H9 (cell line): ENCODE measurements at regions not wholly inside any gene's neighbourhood (a gene's known extent, or its start where the extent isn't known, plus 50 kb on each side); places are given as distances from the start of the nearest gene placed in this dataset.

ENCODE experiments used
- DNase-seq: peaks from one replicate; pipeline ENCODE4 v3.0.0-alpha.2; 2017
- H2AFZ ChIP-seq: one replicate; pipeline ENCODE4 v1.6.1; 2013; ENCODE audit warnings: mild to moderate bottlenecking, low read length, control low read depth, moderate library complexity
- H2AK5ac ChIP-seq: 2 replicates; pipeline ENCODE4 v1.6.1; 2013; ENCODE audit warnings: low read length, control low read depth, mixed read lengths; ENCODE audit not compliant: insufficient read length
- H2BK120ac ChIP-seq: one replicate; pipeline ENCODE4 v1.6.1; 2013; ENCODE audit warnings: low read depth, mild to moderate bottlenecking, low read length, control low read depth, inconsistent platforms; ENCODE audit not compliant: poor library complexity, severe bottlenecking
- H2BK12ac ChIP-seq: 2 replicates; pipeline ENCODE4 v1.6.1; 2013; ENCODE audit warnings: low read length, control low read depth, mixed read lengths, low read depth; ENCODE audit not compliant: insufficient read length
- H2BK15ac ChIP-seq: 2 replicates; pipeline ENCODE4 v1.6.1; 2013; ENCODE audit warnings: low read depth, low read length, control low read depth
- H2BK20ac ChIP-seq: one replicate; pipeline ENCODE4 v1.6.1; 2013; ENCODE audit warnings: low read depth, mild to moderate bottlenecking, low read length, control low read depth, inconsistent platforms; ENCODE audit not compliant: poor library complexity, severe bottlenecking
- H2BK5ac ChIP-seq: 2 replicates; pipeline ENCODE4 v1.6.1; 2013; ENCODE audit warnings: low read length, control low read depth, mixed read lengths; ENCODE audit not compliant: insufficient read length
- H3K14ac ChIP-seq: 2 replicates; pipeline ENCODE4 v1.6.1; 2013; ENCODE audit warnings: low read length, control low read depth; ENCODE audit not compliant: insufficient read depth
- H3K18ac ChIP-seq: 2 replicates; pipeline ENCODE4 v1.6.1; 2013; ENCODE audit warnings: low read depth, mild to moderate bottlenecking, mixed read lengths, low read length, control low read depth; ENCODE audit not compliant: insufficient read length
- H3K23ac ChIP-seq: 2 replicates; pipeline ENCODE4 v1.6.1; 2013; ENCODE audit warnings: low read length, control low read depth, mixed read lengths, low read depth; ENCODE audit not compliant: insufficient read length
- H3K23me2 ChIP-seq: 2 replicates; pipeline ENCODE4 v1.6.1; 2013; ENCODE audit warnings: low read depth, mild to moderate bottlenecking, mixed read lengths, low read length, control low read depth; ENCODE audit not compliant: insufficient read length, poor library complexity, severe bottlenecking
- H3K27ac ChIP-seq: 2 replicates; pipeline ENCODE4 v1.5.1; 2013; ENCODE audit warnings: low read length, control low read depth, mixed read lengths, low read depth; ENCODE audit not compliant: insufficient read length
- H3K27me3 ChIP-seq: 2 replicates; pipeline ENCODE4 v1.6.1; 2013; ENCODE audit warnings: low read length, control low read depth, inconsistent platforms; ENCODE audit not compliant: insufficient read depth
- H3K4ac ChIP-seq: 2 replicates; pipeline ENCODE4 v1.6.1; 2013; ENCODE audit warnings: low read depth, mild to moderate bottlenecking, control low read depth, inconsistent platforms, low read length, moderate library complexity
- H3K4me1 ChIP-seq: 2 replicates; pipeline ENCODE4 v1.6.1; 2013; ENCODE audit warnings: low read length, control low read depth, inconsistent platforms; ENCODE audit not compliant: insufficient read depth
- H3K4me2 ChIP-seq: 2 replicates; pipeline ENCODE4 v1.6.1; 2013; ENCODE audit warnings: low read length, control low read depth, mixed read lengths; ENCODE audit not compliant: insufficient read length, insufficient read depth
- H3K56ac ChIP-seq: 2 replicates; pipeline ENCODE4 v1.6.1; 2013; ENCODE audit warnings: low read depth, mild to moderate bottlenecking, mixed read lengths, low read length, control low read depth; ENCODE audit not compliant: insufficient read length
- H3K79me1 ChIP-seq: 2 replicates; pipeline ENCODE4 v1.6.1; 2013; ENCODE audit warnings: low read depth, mild to moderate bottlenecking, moderate library complexity, low read length, control low read depth, inconsistent platforms; ENCODE audit not compliant: insufficient read depth, poor library complexity, severe bottlenecking
- H3K79me2 ChIP-seq: 2 replicates; pipeline ENCODE4 v1.6.1; 2013; ENCODE audit warnings: low read length, control low read depth, inconsistent platforms; ENCODE audit not compliant: insufficient read depth
- H3K9ac ChIP-seq: 2 replicates; pipeline ENCODE4 v1.6.1; 2013; ENCODE audit warnings: low read length, control low read depth, mixed read lengths; ENCODE audit not compliant: insufficient read length; ENCODE audit errors: extremely low read depth
- H3K9me3 ChIP-seq: one replicate; pipeline ENCODE4 v1.6.1; 2013; ENCODE audit warnings: low read depth, low read length, inconsistent platforms; ENCODE audit not compliant: control insufficient read depth
- H3T11ph ChIP-seq: one replicate; pipeline ENCODE4 v1.6.1; 2013; ENCODE audit warnings: mild to moderate bottlenecking, low read length, control low read depth, inconsistent platforms
- H4K20me1 ChIP-seq: one replicate; pipeline ENCODE4 v1.6.1; 2013; ENCODE audit not compliant: control insufficient read depth, insufficient read length, insufficient read depth
- H4K5ac ChIP-seq: 2 replicates; pipeline ENCODE4 v1.6.1; 2013; ENCODE audit warnings: low read depth, mild to moderate bottlenecking, mixed read lengths, low read length, control low read depth; ENCODE audit not compliant: insufficient read length
- H4K8ac ChIP-seq: replicated peaks from 2 replicates; pipeline ENCODE4 v1.6.1; 2013; ENCODE audit warnings: low read length, control low read depth, mixed read lengths, low read depth; ENCODE audit not compliant: insufficient read length
- H4K91ac ChIP-seq: 2 replicates; pipeline ENCODE4 v1.6.1; 2013; ENCODE audit warnings: low read depth, mild to moderate bottlenecking, moderate library complexity, mixed read lengths, low read length, control low read depth; ENCODE audit not compliant: insufficient read length
- H3K27ac Mint-ChIP-seq, 3 experiments: 2 replicates in 2 of 3; 3 replicates in 1 of 3; pipeline ENCODE4 v1.8.0; 2020 to 2021; ENCODE audit warnings: mixed read lengths in 3 of 3, mild to moderate bottlenecking in 1 of 3, moderate library complexity in 1 of 3
- H3K27me3 Mint-ChIP-seq: 2 replicates; pipeline ENCODE4 v1.8.0; 2021; ENCODE audit warnings: low read depth, mild to moderate bottlenecking, moderate library complexity, mixed read lengths
- H3K36me3 Mint-ChIP-seq, 3 experiments: 2 replicates in 2 of 3; 3 replicates in 1 of 3; pipeline ENCODE4 v1.8.0; 2020 to 2021; ENCODE audit warnings: low read depth in 3 of 3, mixed read lengths in 3 of 3; ENCODE audit not compliant: insufficient read depth in 1 of 3
- H3K4me1 Mint-ChIP-seq, 2 experiments: 2 replicates each; pipeline ENCODE4 v1.8.0; 2020; ENCODE audit warnings: mixed read lengths in 2 of 2
- H3K4me3 Mint-ChIP-seq, 2 experiments: 2 replicates in 1 of 2; 3 replicates in 1 of 2; pipeline ENCODE4 v1.8.0; 2020 to 2021; ENCODE audit warnings: mild to moderate bottlenecking in 2 of 2, mixed read lengths in 2 of 2, moderate library complexity in 1 of 2
- H3K9me3 Mint-ChIP-seq, 2 experiments: 2 replicates in 1 of 2; 3 replicates in 1 of 2; pipeline ENCODE4 v1.8.0; 2020; ENCODE audit warnings: mild to moderate bottlenecking in 2 of 2, mixed read lengths in 2 of 2, moderate library complexity in 1 of 2
- WGBS: extraction: QIAGEN DNeasy Blood & Tissue Kit; methylation state at CpG from one replicate; pipeline ENCODE4 v1.1.7; 2013; ENCODE audit warnings: missing lambda C conversion rate, low lambda C conversion rate, mixed read lengths; ENCODE audit not compliant: insufficient read length; ENCODE audit errors: extremely low coverage; 5-methylcytosine and 5-hydroxymethylcytosine counted together
- TF ChIP-seq, protein P1 (sequence below): fragments of 200-600 bp; sonication (generic); conservative IDR thresholded peaks from 3 replicates; pipeline ENCODE4 v1.8.0; 2021; ENCODE audit warnings: antibody characterized with exemption, mild to moderate bottlenecking

DNA sequence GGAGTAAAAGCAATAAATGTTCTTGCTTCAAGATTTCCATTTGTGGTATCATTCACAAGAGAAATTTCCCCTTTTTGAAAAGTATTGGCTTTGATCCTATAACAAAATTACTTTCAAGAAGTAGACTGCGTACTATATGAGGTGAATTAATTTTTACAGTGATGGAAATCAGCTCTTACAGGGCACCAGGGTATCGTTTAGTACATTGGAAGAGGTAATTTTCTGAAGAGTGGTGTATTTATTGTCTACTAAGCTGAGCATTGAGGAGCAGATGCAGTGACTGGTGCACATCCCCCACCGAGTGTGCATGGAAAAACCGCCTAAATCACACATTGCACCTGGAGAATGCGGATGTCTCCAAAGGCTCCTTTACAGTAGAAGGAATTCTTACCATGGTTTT is 209.5 kb downstream of the SAMD5 start:
- Histone ChIP-seq H3K18ac (no peak overlapping the region), H2AK5ac (no peak overlapping the region), H4K20me1 (no peaks in the 10 kb centered on the region), H3K27me3 (no peaks in the 10 kb centered on the region), H3K27ac (no peak overlapping the region), H3K9ac (no peak overlapping the region), H4K8ac (no peak overlapping the region), H3K23me2 (no peaks in the 10 kb centered on the region), H3K79me1 (no peaks in the 10 kb centered on the region), H2BK120ac (no peak overlapping the region), H3K56ac (no peak overlapping the region), H2BK15ac (no peak overlapping the region), H2BK20ac (no peak overlapping the region), H3K4me2 (no peak overlapping the region), H3T11ph (no peak overlapping the region), H4K5ac (no peak overlapping the region), H3K9me3 (no peaks in the 10 kb centered on the region), H3K14ac (no peak overlapping the region), H2AFZ (no peak overlapping the region), H2BK5ac (no peak overlapping the region), H3K23ac (no peak overlapping the region), H2BK12ac (no peak overlapping the region), H3K4me1 (no peaks in the 10 kb centered on the region), H3K4ac (no peak overlapping the region), H3K79me2 (no peaks in the 10 kb centered on the region), H4K91ac (no peak overlapping the region)
- WGBS = no CpG with 5 or more reads among the region's 5 CpGs
- peaks cover 6 to 10% of the 10 kb centered on the region in 2 experiments for H3K9me3 Mint-ChIP-seq
- H3K4me1 Mint-ChIP-seq = peaks cover 0 to 7% of the 10 kb centered on the region in 2 experiments; a peak in 2 of 4 replicates
- peaks cover 0 to 3% (median 0%) of the 10 kb centered on the region in 3 experiments; a peak in 2 of 7 replicates for H3K36me3 Mint-ChIP-seq
- H3K4me3 Mint-ChIP-seq = no peak overlapping the region
- TF ChIP-seq, protein P1, sequence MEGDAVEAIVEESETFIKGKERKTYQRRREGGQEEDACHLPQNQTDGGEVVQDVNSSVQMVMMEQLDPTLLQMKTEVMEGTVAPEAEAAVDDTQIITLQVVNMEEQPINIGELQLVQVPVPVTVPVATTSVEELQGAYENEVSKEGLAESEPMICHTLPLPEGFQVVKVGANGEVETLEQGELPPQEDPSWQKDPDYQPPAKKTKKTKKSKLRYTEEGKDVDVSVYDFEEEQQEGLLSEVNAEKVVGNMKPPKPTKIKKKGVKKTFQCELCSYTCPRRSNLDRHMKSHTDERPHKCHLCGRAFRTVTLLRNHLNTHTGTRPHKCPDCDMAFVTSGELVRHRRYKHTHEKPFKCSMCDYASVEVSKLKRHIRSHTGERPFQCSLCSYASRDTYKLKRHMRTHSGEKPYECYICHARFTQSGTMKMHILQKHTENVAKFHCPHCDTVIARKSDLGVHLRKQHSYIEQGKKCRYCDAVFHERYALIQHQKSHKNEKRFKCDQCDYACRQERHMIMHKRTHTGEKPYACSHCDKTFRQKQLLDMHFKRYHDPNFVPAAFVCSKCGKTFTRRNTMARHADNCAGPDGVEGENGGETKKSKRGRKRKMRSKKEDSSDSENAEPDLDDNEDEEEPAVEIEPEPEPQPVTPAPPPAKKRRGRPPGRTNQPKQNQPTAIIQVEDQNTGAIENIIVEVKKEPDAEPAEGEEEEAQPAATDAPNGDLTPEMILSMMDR = no peak
- DNase-seq = no peak
- H3K27me3 Mint-ChIP-seq = 0 out of 2 replicates have a peak, but pooled peaks cover 3% of the 10 kb centered on the region
- H3K27ac Mint-ChIP-seq = no peak overlapping the region
